Activated T-cell treated with anti-CD3 and anti-CD28 coated beads for 1 hour (primary cell): ENCODE measurements at regions not wholly inside any gene's neighbourhood (a gene's known extent, or its start where the extent isn't known, plus 50 kb on each side); places are given as distances from the start of the nearest gene placed in this dataset.

Experiments used
- DNase-seq: peaks from one replicate; pipeline ENCODE4 v3.0.0-alpha.2; 2020; ENCODE audit warnings: low read depth

- no peak for DNase-seq
Observed at GRCh38 chr20:40542065-40542464, 147.0 kb downstream of the MAFB start.

- no peak for DNase-seq
Observed at GRCh38 chr20:40540166-40540565, 148.9 kb downstream of the MAFB start.

DNA sequence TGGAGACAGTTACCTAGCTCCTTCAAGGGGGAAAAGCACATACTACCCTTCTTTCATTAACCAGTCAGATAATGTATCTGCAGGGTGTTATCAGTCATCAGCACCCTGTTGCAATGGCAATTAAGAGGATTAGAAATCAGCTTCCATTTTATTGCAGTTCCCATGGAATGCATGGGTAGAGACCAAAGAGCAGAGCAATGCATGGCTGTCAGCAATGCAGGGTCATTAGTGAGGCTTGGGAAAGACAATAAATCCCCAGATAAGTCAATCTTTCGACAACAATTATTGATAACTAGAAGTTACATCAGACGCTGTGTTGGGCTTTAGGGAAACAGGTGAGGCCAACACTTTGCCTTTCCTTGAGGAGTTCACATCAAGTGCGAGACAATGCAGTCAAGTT lies 150.9 kb downstream of the MAFB start:
- no peak for DNase-seq

- no peak for DNase-seq
Observed at GRCh38 chr20:40536808-40537207, 152.2 kb downstream of the MAFB start.

DNA sequence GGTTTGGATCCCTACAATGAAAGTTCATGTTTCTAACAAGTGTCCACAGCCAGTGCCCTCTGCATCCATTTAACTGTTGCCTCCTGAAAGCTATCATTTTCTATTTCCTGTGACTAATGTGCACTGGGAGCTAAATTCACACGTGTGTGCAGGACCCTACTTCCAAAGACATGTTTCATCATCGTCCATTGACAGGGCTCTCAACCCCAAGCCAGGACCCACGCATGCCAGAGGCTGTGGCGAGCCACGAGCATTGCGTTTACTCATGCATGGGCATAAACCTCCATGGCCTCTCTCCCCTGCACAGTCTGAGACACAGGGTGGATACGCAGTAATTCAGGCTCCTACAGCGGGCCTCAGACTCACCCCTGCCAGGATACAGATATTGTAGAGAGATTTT lies 153.2 kb downstream of the MAFB start:
- no peak for DNase-seq

DNA sequence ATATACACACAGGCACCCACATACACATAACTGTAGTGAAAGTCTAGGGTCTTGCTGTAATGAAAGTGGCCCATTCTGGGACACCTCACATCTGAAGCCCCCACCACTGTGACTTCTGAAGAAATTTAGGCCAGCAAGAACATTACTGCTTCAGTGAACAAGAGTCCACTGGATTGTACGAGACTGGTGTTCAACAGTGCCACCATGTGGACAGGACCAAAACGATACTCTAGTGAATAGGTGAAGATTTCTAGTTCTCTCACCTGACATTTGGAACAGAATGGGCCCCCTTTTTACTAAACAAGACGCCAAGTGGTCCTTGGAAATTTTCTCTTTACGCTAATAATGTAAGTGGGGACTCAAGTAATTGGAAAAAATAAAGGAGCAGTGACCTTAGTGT lies 156.9 kb downstream of the MAFB start:
- no peak for DNase-seq

DNA sequence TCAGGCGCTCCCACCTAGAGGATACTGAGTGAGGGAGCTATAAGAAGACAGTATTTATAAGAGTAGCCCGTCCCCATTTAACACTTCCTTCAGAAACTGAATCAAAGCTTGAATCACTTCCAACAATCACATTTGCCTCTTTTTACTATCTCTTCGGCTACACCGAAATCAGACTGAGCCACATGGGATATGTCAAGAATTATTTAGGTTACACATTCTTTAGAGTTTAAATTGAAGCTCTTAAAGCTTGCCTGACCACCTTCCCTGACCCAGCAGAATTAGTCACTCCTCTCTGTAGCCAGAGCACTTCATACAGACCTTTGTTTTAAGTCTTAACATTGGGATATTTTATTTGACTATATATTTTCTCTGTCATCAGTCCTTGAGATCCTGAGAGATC lies 163.7 kb downstream of the MAFB start:
- no peak for DNase-seq

GRCh38 chr20:40524071-40524470 lies 165.0 kb downstream of the MAFB start:
- DNase-seq = no peak

DNA sequence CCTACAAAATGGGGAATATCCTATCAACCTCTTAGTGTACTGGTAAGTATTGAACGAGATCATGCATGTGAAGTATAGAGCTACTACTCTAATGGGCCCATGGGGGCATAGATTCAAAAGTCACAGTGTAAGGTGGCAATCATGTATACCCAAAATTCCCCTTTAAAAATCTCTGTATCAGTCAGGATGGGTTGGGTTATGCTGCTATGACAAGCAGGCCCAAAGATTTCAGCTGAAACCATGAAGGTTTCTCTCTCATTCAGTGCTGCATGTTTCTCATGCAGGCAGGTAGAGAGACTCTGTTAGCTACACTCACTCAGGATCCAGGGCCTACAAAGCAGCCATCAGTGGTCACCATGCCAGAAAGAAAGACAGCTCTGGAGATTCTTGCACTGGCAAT lies 166.6 kb downstream of the MAFB start:
- no peak for DNase-seq

- DNase-seq = no peak
Observed at GRCh38 chr20:40521962-40522361, 167.1 kb downstream of the MAFB start.

GRCh38 chr20:40519918-40520317 lies 169.1 kb downstream of the MAFB start:
- DNase-seq = no peak

DNA sequence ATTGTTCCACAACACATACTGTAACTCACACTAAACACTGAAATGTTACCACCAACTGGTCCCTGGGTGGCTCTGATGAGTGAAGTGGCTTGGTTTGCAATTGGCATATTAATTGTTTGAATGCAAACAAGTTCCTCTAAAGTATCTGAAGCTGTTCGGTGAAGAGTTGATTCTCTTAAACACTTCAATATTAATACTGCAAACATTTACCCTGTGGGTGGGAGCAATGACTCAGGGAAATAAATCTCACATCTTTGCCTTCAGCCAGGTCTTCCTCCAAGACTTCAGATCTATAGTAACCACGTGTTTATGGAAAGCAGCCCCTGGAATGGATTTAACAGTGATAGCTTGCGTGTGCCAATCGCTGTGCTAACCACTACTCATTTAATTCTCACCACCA lies 176.0 kb downstream of the MAFB start:
- no peak for DNase-seq

GRCh38 chr20:40512591-40512990 lies 176.4 kb downstream of the MAFB start:
- no peak for DNase-seq

GRCh38 chr20:40511478-40511877 lies 177.6 kb downstream of the MAFB start:
- no peak for DNase-seq

- DNase-seq = no peak
Observed at GRCh38 chr20:40510622-40511021, 178.4 kb downstream of the MAFB start.

DNA sequence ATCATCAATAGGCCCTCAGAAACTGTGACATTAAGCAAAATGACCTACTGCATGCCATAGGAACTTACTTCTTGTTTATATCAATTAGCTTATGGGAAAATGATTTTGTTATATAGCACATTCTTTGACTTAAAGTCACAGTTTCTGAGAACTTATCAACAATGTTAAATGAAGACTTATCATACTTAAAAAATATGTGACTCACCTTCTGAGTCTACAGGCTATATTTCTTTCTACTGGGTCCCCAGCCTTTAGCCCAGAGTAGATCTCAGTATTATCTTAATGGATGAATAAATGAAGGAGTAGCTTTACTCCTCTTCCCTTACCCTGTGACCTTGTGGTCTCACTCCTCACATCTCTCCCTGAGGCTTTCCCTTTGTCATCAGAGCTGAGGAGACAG lies 180.2 kb downstream of the MAFB start:
- DNase-seq = no peak

- DNase-seq = no peak
Observed at GRCh38 chr20:40506537-40506939, 182.5 kb downstream of the MAFB start.

DNA sequence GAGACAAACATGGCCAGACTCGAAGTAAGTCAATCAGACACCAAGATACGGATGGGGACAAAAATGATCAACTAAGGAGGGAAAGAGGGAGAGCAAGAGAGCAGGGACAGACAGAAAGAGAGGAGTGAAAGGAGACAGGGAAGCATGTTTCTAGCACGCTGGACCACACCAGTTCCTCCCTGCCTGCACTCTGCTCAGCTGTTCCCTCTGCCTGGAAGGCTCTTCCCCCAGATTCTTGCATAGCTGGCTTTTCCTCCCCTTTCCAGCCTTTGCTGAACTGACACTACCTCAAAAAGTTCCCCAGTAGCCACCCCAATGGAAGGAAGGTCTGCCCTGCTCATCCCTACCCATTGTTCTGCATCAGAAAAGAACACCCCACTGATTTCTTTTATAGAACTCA lies 185.9 kb downstream of the MAFB start:
- no peak for DNase-seq

DNA sequence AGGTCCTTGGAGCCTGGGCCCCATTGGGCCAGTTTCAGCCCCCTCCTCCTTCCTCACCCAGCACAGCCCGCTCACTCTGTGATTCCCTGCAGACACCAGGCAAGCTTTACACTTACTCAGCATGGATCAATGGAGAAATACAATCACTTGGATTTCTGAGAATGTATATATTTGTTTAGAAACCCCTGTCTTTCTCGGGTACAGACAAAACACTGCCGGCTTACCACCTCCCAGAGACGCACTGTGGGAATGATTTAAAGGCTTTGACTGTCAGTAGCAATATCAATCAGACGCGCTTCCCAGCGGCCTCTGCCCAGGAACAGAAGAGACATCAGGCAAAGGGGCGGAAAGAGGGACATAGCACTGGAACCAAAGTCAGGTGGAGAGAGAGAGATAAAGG lies 186.5 kb downstream of the MAFB start:
- no peak for DNase-seq

- DNase-seq = no peak
Observed at GRCh38 chr20:40499391-40499790, 189.6 kb downstream of the MAFB start.

DNA sequence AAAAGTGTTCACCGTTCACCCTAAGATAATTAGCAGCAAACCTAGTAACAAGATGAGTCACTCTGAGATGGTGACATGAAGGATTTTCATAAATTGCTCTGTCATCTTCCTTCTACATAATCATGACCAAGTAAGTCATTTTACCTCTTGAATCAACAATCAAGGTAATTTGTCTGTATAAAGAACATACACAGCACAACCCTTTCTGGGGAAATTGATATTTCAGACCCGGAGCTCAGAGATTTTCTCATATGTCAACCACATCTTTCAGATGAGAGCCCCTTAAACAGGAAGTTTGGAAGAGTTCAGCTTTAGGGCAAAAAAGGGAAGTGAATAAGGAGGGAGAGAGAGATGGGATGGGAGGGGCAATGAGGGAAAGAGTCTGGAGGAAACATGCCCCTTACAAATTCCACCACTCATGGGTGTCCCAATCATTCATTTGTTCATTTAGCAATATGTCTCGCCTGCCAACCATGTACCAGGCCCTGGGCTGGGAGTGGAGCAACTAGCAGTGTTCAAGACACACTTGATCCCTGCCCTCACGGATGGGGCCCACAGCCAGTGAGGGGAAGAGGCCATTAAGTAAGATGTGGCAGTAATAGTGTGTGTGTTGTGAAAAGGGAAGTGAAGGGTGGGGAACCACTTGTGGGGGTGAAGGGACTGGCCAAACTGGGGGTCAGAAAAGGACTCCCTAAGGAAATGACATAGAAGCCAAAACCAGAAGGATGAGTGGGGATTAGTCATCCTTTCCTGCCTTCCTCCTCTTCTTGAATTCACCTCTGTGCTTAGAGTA lies 190.9 kb downstream of the MAFB start:
- no peak for DNase-seq

- no peak for DNase-seq
Observed at GRCh38 chr20:40495956-40496355, 193.1 kb downstream of the MAFB start.

GRCh38 chr20:40494248-40494647 lies 194.8 kb downstream of the MAFB start:
- DNase-seq = no peak

GRCh38 chr20:40493549-40493948 lies 195.5 kb downstream of the MAFB start:
- no peak for DNase-seq
